ENCODE measurements at regions not wholly inside any gene's neighbourhood (a gene's known extent, or its start where the extent isn't known, plus 50 kb on each side); places are given as distances from the start of the nearest gene placed in this dataset.
"Not testable (repeated sequence)": the region's sequence is repeated elsewhere in the genome, so short reads cannot be mapped to it uniquely, and the experiment has no call there.

- CTCF ChIA-PET = interaction anchor here (1.7 kb wide), 1 partner anchor 66 kb away, joined by 3 read pairs; no protein-coding TSS in a partner anchor
- DNase-seq (ENCODE audit: extremely low spot score) = no peak
- POLR2A ChIA-PET = no interaction called here
- no peak for TF ChIP-seq CTCF (IDR thresholded peaks at IDR 0.05; ENCODE audit: control extremely low read depth, extremely low read depth, low read depth, missing control alignments)
These were observed 199.2 kb upstream of the NT5E start for GRCh38 chr6:85250586-85251220.

GRCh38 chr6:85245004-85245403 is 204.9 kb upstream of the NT5E start:
- DNase-seq (ENCODE audit: extremely low spot score) = no peak
- CTCF ChIA-PET = interaction anchor here (1.5 kb wide), 1 partner anchor 20 kb away, joined by 3 read pairs; no protein-coding TSS in a partner anchor
- TF ChIP-seq CTCF (IDR thresholded peaks at IDR 0.05; ENCODE audit: control extremely low read depth, extremely low read depth, low read depth, missing control alignments) = no peak
- POLR2A ChIA-PET = no interaction called here

GRCh38 chr6:85241498-85242052 is 208.3 kb upstream of the NT5E start:
- TF ChIP-seq CTCF (IDR thresholded peaks at IDR 0.05; ENCODE audit: control extremely low read depth, extremely low read depth, low read depth, missing control alignments) = no peak
- ChIA-PET POLR2A (interaction anchor here (0.6 kb wide), 1 partner anchor 210 kb away, joined by 3 read pairs; no protein-coding TSS in a partner anchor), CTCF (no interaction called here)
- no peak for DNase-seq (ENCODE audit: extremely low spot score)

GRCh38 chr6:85240787-85241385 is 209.0 kb upstream of the NT5E start:
- ChIA-PET CTCF (interaction anchor here (2.9 kb wide), 1 partner anchor 14 kb away, joined by 8 read pairs; no protein-coding TSS in a partner anchor), POLR2A (interaction anchor here (0.6 kb wide), 1 partner anchor 211 kb away, joined by 3 read pairs; no protein-coding TSS in a partner anchor)
- TF ChIP-seq CTCF (IDR thresholded peaks at IDR 0.05; ENCODE audit: control extremely low read depth, extremely low read depth, low read depth, missing control alignments) = no peak
- no peak for DNase-seq (ENCODE audit: extremely low spot score)

- TF ChIP-seq CTCF (IDR thresholded peaks at IDR 0.05; ENCODE audit: control extremely low read depth, extremely low read depth, low read depth, missing control alignments) = no peak
- no peak for DNase-seq (ENCODE audit: extremely low spot score)
- ChIA-PET POLR2A (no interaction called here), CTCF (no interaction called here)
These were observed 212.4 kb upstream of the NT5E start for GRCh38 chr6:85237478-85237877.

GRCh38 chr6:85236636-85237035 is 213.2 kb upstream of the NT5E start:
- CTCF ChIA-PET = interaction anchor here (1.0 kb wide), 1 partner anchor 47 kb away, joined by 3 read pairs; no protein-coding TSS in a partner anchor

GRCh38 chr6:85227345-85227744 is 222.5 kb upstream of the NT5E start:
- POLR2A ChIA-PET = not testable (repeated sequence)
- CTCF ChIA-PET = interaction anchor here (2.9 kb wide), 1 partner anchor 12 kb away, joined by 8 read pairs; no protein-coding TSS in a partner anchor

More at GRCh38 chr6:85236636-85237035, 213.2 kb upstream of the NT5E start:
- POLR2A ChIA-PET = no interaction called here
- TF ChIP-seq CTCF (IDR thresholded peaks at IDR 0.05; ENCODE audit: control extremely low read depth, extremely low read depth, low read depth, missing control alignments) = no peak
- DNase-seq (ENCODE audit: extremely low spot score) = no peak

GRCh38 chr6:85212794-85213193 is 237.1 kb upstream of the NT5E start:
- POLR2A ChIA-PET; DNase-seq (ENCODE audit: extremely low spot score): not testable (repeated sequence)
- CTCF ChIA-PET = interaction anchor here (0.9 kb wide), 1 partner anchor 23 kb away, joined by 3 read pairs; no protein-coding TSS in a partner anchor

More at GRCh38 chr6:85227345-85227744, 222.5 kb upstream of the NT5E start:
- DNase-seq (ENCODE audit: extremely low spot score) = not testable (repeated sequence)

Measured in GM10248 (cell line).